ENCODE measurements at regions not wholly inside any gene's neighbourhood (a gene's known extent, or its start where the extent isn't known, plus 50 kb on each side); places are given as distances from the start of the nearest gene placed in this dataset.

- in situ Hi-C loops (cut with MboI; ENCODE audit: low sequenced_read_pairs in 4 of 4) (no loop called here), intact Hi-C loops (cut with DNase I; ENCODE audit: low total_unique reads) (no loop called here)
- H3K27me3 ChIP-seq: no peaks in the 10 kb centered on the region
- ATAC-seq (no peak), DNase-seq (no peak)
- H3K27ac ChIP-seq: no peak overlapping the region
- no peaks in the 10 kb centered on the region for H3K9me3 ChIP-seq
- no peaks in the 10 kb centered on the region for H3K4me1 ChIP-seq
- TF ChIP-seq CTCF (IDR thresholded peaks at IDR 0.05 in 4 of 5, conservative IDR thresholded peaks at IDR 0.05 in 1 of 5) (no peak), POLR2A (IDR thresholded peaks at IDR 0.05) (no peak)
- H3K4me3 ChIP-seq: no peak overlapping the region
- H3K36me3 ChIP-seq: no peaks in the 10 kb centered on the region
These were observed 1241.5 kb upstream of the GBE1 start for GRCh38 chr3:83002869-83003445.

GRCh38 chr3:82999777-83000176 lies 1238.3 kb upstream of the GBE1 start:
- DNase-seq (no peak), ATAC-seq (no peak)
- in situ Hi-C loops (cut with MboI; ENCODE audit: low sequenced_read_pairs in 4 of 4) (no loop called here), intact Hi-C loops (cut with DNase I; ENCODE audit: low total_unique reads) (no loop called here)
- TF ChIP-seq CTCF (IDR thresholded peaks at IDR 0.05 in 4 of 5, conservative IDR thresholded peaks at IDR 0.05 in 1 of 5): no peak
- TF ChIP-seq POLR2A (IDR thresholded peaks at IDR 0.05): no peak
- Histone ChIP-seq H3K27ac (no peak overlapping the region), H3K36me3 (no peaks in the 10 kb centered on the region), H3K4me3 (no peak overlapping the region), H3K27me3 (no peaks in the 10 kb centered on the region), H3K4me1 (no peaks in the 10 kb centered on the region), H3K9me3 (no peaks in the 10 kb centered on the region)

GRCh38 chr3:82978368-82978767 lies 1216.9 kb upstream of the GBE1 start:
- no peak for DNase-seq
- no peak for TF ChIP-seq POLR2A (IDR thresholded peaks at IDR 0.05)
- TF ChIP-seq CTCF (IDR thresholded peaks at IDR 0.05 in 4 of 5, conservative IDR thresholded peaks at IDR 0.05 in 1 of 5): no peak
- Histone ChIP-seq H3K27ac (no peak overlapping the region), H3K27me3 (no peaks in the 10 kb centered on the region), H3K9me3 (no peaks in the 10 kb centered on the region), H3K4me3 (no peak overlapping the region), H3K36me3 (no peaks in the 10 kb centered on the region), H3K4me1 (no peaks in the 10 kb centered on the region)
- ATAC-seq: no peak
- intact Hi-C loops (cut with DNase I; ENCODE audit: low total_unique reads): no loop called here
- in situ Hi-C loops (cut with MboI; ENCODE audit: low sequenced_read_pairs in 4 of 4): no loop called here

- DNase-seq: no peak
- Histone ChIP-seq H3K36me3 (no peaks in the 10 kb centered on the region), H3K4me3 (no peak overlapping the region), H3K27me3 (no peaks in the 10 kb centered on the region), H3K4me1 (no peaks in the 10 kb centered on the region), H3K9me3 (no peaks in the 10 kb centered on the region), H3K27ac (no peak overlapping the region)
- no peak for ATAC-seq
- in situ Hi-C loops (cut with MboI; ENCODE audit: low sequenced_read_pairs in 4 of 4) (no loop called here), intact Hi-C loops (cut with DNase I; ENCODE audit: low total_unique reads) (no loop called here)
- TF ChIP-seq CTCF (IDR thresholded peaks at IDR 0.05 in 4 of 5, conservative IDR thresholded peaks at IDR 0.05 in 1 of 5): no peak
- TF ChIP-seq POLR2A (IDR thresholded peaks at IDR 0.05): no peak
These were observed 1216.4 kb upstream of the GBE1 start for GRCh38 chr3:82977871-82978270.

- Histone ChIP-seq H3K36me3 (no peaks in the 10 kb centered on the region), H3K4me3 (no peak overlapping the region), H3K9me3 (no peaks in the 10 kb centered on the region), H3K4me1 (no peaks in the 10 kb centered on the region), H3K27me3 (no peaks in the 10 kb centered on the region), H3K27ac (no peak overlapping the region)
- in situ Hi-C loops (cut with MboI; ENCODE audit: low sequenced_read_pairs in 4 of 4) (no loop called here), intact Hi-C loops (cut with DNase I; ENCODE audit: low total_unique reads) (no loop called here)
- TF ChIP-seq CTCF (IDR thresholded peaks at IDR 0.05 in 4 of 5, conservative IDR thresholded peaks at IDR 0.05 in 1 of 5) (no peak), POLR2A (IDR thresholded peaks at IDR 0.05) (no peak)
- no peak for DNase-seq
- ATAC-seq: no peak
These were observed 1212.3 kb upstream of the GBE1 start for GRCh38 chr3:82973791-82974190.
